Natural killer cell (primary cell): ENCODE measurements at regions not wholly inside any gene's neighbourhood (a gene's known extent, or its start where the extent isn't known, plus 50 kb on each side); places are given as distances from the start of the nearest gene placed in this dataset.

ENCODE experiments used
- ATAC-seq, 3 donors: fragments of 150-1000 bp in 2 of 3; fragments of 200-7000 bp in 1 of 3; cut with Tn5 transposase; 1 replicate in 1 of 3; 2 replicates in 2 of 3; pipeline ENCODE4 v1.10.0; 2021; ENCODE audit warnings: mild to moderate bottlenecking in 2 of 3, moderate library complexity in 2 of 3
- DNase-seq, 2 donors: peaks; one replicate each; pipeline versions ENCODE4 v3.0.0 to v3.0.0-alpha.2; 2013 to 2021; ENCODE audit warnings: mixed read lengths in 1 of 2
- H3K27ac ChIP-seq: one replicate; pipeline ENCODE4 v1.5.1; 2013; ENCODE audit warnings: mild to moderate bottlenecking, low read length
- H3K27me3 ChIP-seq: one replicate; pipeline ENCODE4 v1.6.1; 2013; ENCODE audit warnings: low read length; ENCODE audit not compliant: control insufficient read depth, insufficient read depth
- H3K36me3 ChIP-seq: one replicate; pipeline ENCODE4 v1.6.1; 2013; ENCODE audit warnings: low read length; ENCODE audit not compliant: control insufficient read depth, insufficient read depth
- H3K4me1 ChIP-seq: one replicate; pipeline ENCODE4 v1.6.1; 2013; ENCODE audit warnings: low read length; ENCODE audit not compliant: control insufficient read depth, insufficient read depth
- H3K4me3 ChIP-seq: one replicate; pipeline ENCODE4 v1.5.1; 2013; ENCODE audit warnings: low read length
- H3K9me3 ChIP-seq: one replicate; pipeline ENCODE4 v1.6.1; 2013; ENCODE audit warnings: low read length; ENCODE audit not compliant: control insufficient read depth, insufficient read depth
- H3K27ac Mint-ChIP-seq, 2 donors: one replicate each; pipeline ENCODE4 v1.8.0; 2022; ENCODE audit warnings: mild to moderate bottlenecking in 2 of 2, mixed read lengths in 2 of 2, moderate library complexity in 1 of 2
- H3K27me3 Mint-ChIP-seq, 2 donors: one replicate each; pipeline ENCODE4 v1.8.0; 2022; ENCODE audit warnings: low read depth in 2 of 2, mixed read lengths in 2 of 2
- H3K36me3 Mint-ChIP-seq: one replicate; pipeline ENCODE4 v1.8.0; 2022; ENCODE audit warnings: mixed read lengths
- H3K4me1 Mint-ChIP-seq, 2 donors: one replicate each; pipeline ENCODE4 v1.8.0; 2022; ENCODE audit warnings: mixed read lengths in 2 of 2
- H3K4me3 Mint-ChIP-seq: one replicate; pipeline ENCODE4 v1.8.0; 2022; ENCODE audit warnings: mild to moderate bottlenecking, moderate library complexity, mixed read lengths
- H3K9me3 Mint-ChIP-seq, 2 donors: one replicate each; pipeline ENCODE4 v1.8.0; 2022; ENCODE audit warnings: mixed read lengths in 2 of 2
- CTCF ChIP-seq: fragments of 200-600 bp; IDR thresholded peaks from one replicate; pipeline ENCODE4 v1.8.0; 2022; ENCODE audit warnings: antibody characterized with exemption
- WGBS: methylation state at CpG from one replicate; pipeline ENCODE4 v1.1.7; 2013; ENCODE audit warnings: missing lambda C conversion rate; ENCODE audit not compliant: insufficient coverage; 5-methylcytosine and 5-hydroxymethylcytosine counted together
- intact Hi-C: fragments of 100-400 bp; cut with micrococcal nuclease; formaldehyde crosslinking; loops from one replicate; pipeline ENCODE4 v1.14.2; 2022

DNA sequence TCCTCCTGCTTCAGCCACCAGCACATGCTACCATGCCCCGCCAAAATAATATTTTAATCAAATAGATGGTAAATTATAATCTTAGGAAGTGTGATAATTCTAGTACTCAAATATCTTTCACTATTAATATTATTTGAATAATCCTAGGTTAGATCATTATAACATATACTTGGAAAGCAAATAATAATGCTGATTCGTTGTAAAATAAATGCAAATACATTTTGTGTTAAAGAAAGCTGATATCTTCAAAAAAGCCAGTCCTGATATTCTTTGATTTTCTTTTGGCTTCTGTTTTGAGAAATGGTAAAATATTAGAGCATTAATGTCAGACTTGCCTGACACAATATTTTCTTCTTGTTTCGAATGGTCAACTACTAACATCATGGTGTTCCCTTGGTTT is 116.3 kb upstream of the ADAMTS5 start:
- Mint-ChIP-seq H3K27ac (no peak overlapping the region), H3K4me3 (no peak overlapping the region), H3K9me3 (peaks cover 2 to 3% of the 10 kb centered on the region in 2 donors), H3K36me3 (no peaks in the 10 kb centered on the region), H3K27me3 (no peaks in the 10 kb centered on the region), H3K4me1 (no peaks in the 10 kb centered on the region)
- Histone ChIP-seq H3K4me1 (no peaks in the 10 kb centered on the region), H3K36me3 (no peaks in the 10 kb centered on the region), H3K27me3 (no peaks in the 10 kb centered on the region), H3K9me3 (no peaks in the 10 kb centered on the region), H3K27ac (no peak overlapping the region), H3K4me3 (no peak overlapping the region)
- WGBS, result 67% methylated on average over 1 of the region's 3 CpGs
- DNase-seq, result no peak
- no peak for TF ChIP-seq CTCF
- intact Hi-C loops, result no loop called here
- no peak for ATAC-seq

DNA sequence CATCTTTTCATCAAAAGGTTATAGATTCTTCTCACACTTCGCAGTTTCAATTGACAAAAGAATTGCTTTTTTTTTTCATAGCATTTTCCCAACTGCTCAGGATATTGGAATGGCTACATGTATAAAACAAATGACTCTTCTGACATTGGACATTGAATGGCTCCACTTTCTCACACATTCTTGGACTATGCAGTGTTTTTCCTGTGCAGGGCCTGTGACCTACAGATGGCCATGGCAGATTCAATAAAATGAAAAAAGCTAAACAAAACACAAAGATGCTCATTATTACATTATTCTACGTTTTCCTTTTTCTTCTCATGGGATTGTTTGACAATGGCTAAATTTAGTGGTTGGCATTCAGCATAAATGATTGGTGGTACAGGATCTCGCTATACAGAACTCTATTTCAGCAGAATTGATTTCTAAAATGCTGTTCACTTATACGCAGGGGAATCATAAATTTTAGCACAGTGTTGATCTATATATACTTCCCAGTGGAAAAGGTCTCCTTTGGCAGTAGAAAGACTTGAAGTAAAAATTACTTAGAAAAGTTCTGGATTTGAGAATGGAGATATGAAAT is 115.6 kb upstream of the ADAMTS5 start:
- Mint-ChIP-seq H3K27ac (no peak overlapping the region), H3K4me1 (no peaks in the 10 kb centered on the region), H3K27me3 (no peaks in the 10 kb centered on the region), H3K4me3 (no peak overlapping the region), H3K9me3 (peaks cover 2 to 3% of the 10 kb centered on the region in 2 donors), H3K36me3 (no peaks in the 10 kb centered on the region)
- ATAC-seq (no peak), DNase-seq (no peak)
- H3K27ac ChIP-seq, result no peak overlapping the region
- TF ChIP-seq CTCF, result no peak
- H3K4me3 ChIP-seq, result no peak overlapping the region
- no peaks in the 10 kb centered on the region for H3K36me3 ChIP-seq
- no peaks in the 10 kb centered on the region for H3K27me3 ChIP-seq
- intact Hi-C loops, result no loop called here
- H3K9me3 ChIP-seq, result no peaks in the 10 kb centered on the region
- no peaks in the 10 kb centered on the region for H3K4me1 ChIP-seq
- 74% methylated on average over 2 of the region's 4 CpGs for WGBS

- Histone ChIP-seq H3K9me3 (no peaks in the 10 kb centered on the region), H3K4me1 (no peaks in the 10 kb centered on the region), H3K27ac (no peak overlapping the region), H3K4me3 (no peak overlapping the region), H3K27me3 (no peaks in the 10 kb centered on the region), H3K36me3 (no peaks in the 10 kb centered on the region)
- 96% methylated on average over 3 of the region's 5 CpGs for WGBS
- Mint-ChIP-seq H3K4me1 (no peaks in the 10 kb centered on the region), H3K36me3 (no peaks in the 10 kb centered on the region), H3K27me3 (no peaks in the 10 kb centered on the region), H3K9me3 (peaks cover 2 to 3% of the 10 kb centered on the region in 2 donors), H3K4me3 (no peak overlapping the region), H3K27ac (no peak overlapping the region)
- intact Hi-C loops, result no loop called here
- no peak for TF ChIP-seq CTCF
- ATAC-seq (no peak), DNase-seq (no peak)
Measured at GRCh38 chr21:27079636-27080240, 112.8 kb upstream of the ADAMTS5 start.

- Mint-ChIP-seq H3K9me3 (peaks cover 2 to 3% of the 10 kb centered on the region in 2 donors), H3K27ac (no peak overlapping the region), H3K36me3 (no peaks in the 10 kb centered on the region), H3K4me3 (no peak overlapping the region), H3K4me1 (no peaks in the 10 kb centered on the region), H3K27me3 (no peaks in the 10 kb centered on the region)
- no peaks in the 10 kb centered on the region for H3K27me3 ChIP-seq
- no peak for TF ChIP-seq CTCF
- intact Hi-C loops, result no loop called here
- H3K27ac ChIP-seq, result no peak overlapping the region
- 87% methylated on average over 4 of the region's 4 CpGs for WGBS
- H3K36me3 ChIP-seq, result no peaks in the 10 kb centered on the region
- H3K4me3 ChIP-seq, result no peak overlapping the region
- no peak for DNase-seq
- H3K9me3 ChIP-seq, result no peaks in the 10 kb centered on the region
- H3K4me1 ChIP-seq, result no peaks in the 10 kb centered on the region
- ATAC-seq, result no peak
Measured at GRCh38 chr21:27078915-27079314, 112.0 kb upstream of the ADAMTS5 start.
